Suprapubic skin (tissue), 3 donors: ENCODE measurements at regions not wholly inside any gene's neighbourhood (a gene's known extent, or its start where the extent isn't known, plus 50 kb on each side); places are given as distances from the start of the nearest gene placed in this dataset.

Experiments used
- CTCF ChIP-seq, 2 donors: fragments of 200-600 bp in 1 of 2; fragments of 450-650 bp in 1 of 2; sonication (generic) in 1 of 2; IDR thresholded peaks; one replicate each; pipeline ENCODE4 v1.5.1; 2016 to 2019; ENCODE audit warnings: antibody characterized with exemption in 2 of 2, mild to moderate bottlenecking in 1 of 2, moderate library complexity in 1 of 2
- POLR2A ChIP-seq, 2 donors: fragments of 450-650 bp; IDR thresholded peaks; one replicate each; pipeline ENCODE4 v1.6.1; 2017; ENCODE audit warnings: antibody characterized with exemption in 2 of 2, mild to moderate bottlenecking in 2 of 2, moderate library complexity in 2 of 2

GRCh38 chr3:66552846-66553245 lies 52.0 kb upstream of the LRIG1 start:
- no peak for TF ChIP-seq CTCF (IDR thresholded peaks at IDR 0.05)
- no peak for TF ChIP-seq POLR2A (IDR thresholded peaks at IDR 0.05)
